SKM-1 (cell line): ENCODE measurements at regions not wholly inside any gene's neighbourhood (a gene's known extent, or its start where the extent isn't known, plus 50 kb on each side); places are given as distances from the start of the nearest gene placed in this dataset.
"Not testable (repeated sequence)": the region's sequence is repeated elsewhere in the genome, so short reads cannot be mapped to it uniquely, and the experiment has no call there.

ENCODE experiments used
- DNase-seq: peaks from one replicate; lab custom pipeline; 2025; ENCODE audit not compliant: unreplicated experiment; lab: John Stamatoyannopoulos, UW

DNA sequence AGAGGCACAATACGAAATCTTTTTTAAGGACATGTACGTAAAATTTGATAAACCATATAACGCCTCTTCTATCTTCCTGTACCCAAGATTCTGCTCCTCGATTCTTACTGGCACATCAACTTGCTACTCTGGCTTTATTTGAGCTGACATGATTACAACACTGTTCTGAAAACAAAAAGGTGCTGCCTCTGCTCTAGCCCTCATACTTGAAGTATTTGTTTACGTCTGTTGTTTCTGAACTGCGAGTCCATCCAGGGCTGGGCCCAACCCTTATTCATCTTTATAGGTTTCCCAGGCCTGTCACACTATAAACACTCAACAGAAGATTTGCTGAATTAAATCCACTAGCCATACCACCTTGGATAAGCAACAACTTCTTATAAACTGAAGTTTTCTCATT is 96.2 kb upstream of the SVIL start:
- no peak for DNase-seq

DNA sequence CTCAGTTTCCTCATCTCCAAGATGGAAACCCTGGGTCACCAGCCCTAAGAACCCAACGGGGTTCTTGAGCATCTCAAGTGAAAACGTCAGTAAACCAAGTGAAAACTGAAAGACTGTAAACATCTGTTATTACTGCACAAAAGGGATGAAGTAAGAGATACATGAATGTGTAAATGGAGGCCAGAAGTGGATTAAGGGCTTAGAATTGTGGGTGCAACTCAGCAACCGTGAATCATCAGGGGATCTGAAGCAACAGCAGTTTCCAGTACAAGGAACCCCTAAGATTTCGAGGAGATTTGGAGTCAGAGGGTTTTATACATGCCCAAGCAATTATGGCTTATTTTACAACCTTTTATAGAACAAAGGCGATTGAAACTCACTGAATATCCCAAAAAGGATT is 95.7 kb upstream of the SVIL start:
- no peak for DNase-seq

DNA sequence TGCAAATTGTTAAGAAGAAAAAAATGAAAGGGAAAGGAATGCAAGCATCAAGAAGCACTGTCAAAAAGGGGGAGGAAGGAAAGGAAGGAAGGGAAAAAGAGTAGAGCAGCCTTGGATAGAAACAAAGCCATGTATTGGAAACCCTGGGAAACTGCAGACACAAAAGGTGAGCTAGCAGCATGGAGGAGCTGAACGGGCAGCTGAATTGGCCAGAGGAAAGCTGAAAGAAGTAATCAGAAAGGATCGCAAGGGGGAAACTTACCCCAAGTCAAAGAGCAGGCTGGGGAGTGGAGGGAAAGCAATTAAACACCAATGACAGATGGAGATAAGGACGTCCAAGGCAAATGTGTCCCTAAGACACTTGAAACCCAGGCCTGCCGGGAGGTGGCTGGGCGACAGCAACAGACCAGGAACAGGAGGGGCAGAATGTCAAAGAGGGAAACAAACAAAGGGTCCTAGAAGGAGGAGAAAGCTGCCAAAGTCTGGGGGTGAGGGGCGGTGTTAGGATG is 93.8 kb upstream of the SVIL start:
- DNase-seq, result no peak

DNA sequence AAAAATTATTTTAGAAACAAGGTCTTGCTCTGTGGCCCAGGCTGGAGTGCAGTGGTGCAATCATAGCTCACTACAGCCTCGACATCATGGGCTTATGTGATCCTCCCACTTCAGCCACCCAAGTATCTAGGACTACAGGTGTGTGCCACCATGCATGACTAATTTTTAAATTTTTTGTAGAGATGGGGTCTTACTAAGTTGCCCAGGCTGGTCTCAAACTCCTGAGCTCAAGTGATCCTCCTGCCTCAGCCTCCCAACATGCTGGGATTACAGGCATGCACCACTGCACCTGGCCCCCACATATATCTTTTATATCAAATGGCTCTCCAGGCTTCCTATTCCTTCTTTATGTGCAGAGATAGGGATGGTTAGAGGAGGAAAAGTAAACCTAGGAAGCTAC is 91.2 kb upstream of the SVIL start:
- DNase-seq, result not testable (repeated sequence)

DNA sequence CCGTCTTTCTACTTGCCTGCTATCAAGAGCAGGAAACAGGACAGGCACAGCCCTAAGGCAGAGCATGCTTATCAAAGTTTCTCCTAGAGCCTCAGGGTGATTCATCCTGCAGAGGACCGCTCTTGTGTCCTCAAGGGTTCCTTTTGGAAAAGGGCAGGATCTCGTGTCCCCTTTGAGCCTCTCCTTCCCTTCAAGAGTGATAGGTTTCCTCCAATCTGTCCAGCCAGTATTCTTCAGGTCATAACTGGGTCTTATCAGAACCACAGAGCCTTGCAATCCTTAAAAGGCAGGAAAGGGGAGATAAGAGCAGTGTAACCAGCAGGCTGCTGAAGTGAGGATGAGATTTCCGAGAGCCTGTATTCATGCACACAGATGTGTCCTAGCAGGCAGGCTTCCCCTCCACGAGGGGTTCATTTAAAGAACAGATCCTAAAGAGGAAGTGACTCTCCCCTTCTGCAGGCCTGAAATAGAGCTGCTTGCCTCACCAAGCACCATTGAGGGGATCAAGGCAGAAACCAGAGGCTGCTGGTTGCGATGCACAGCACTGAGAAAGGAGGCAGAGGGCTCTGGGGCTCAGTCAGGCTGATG is 90.5 kb upstream of the SVIL start:
- DNase-seq, result peak; percentile 16

DNA sequence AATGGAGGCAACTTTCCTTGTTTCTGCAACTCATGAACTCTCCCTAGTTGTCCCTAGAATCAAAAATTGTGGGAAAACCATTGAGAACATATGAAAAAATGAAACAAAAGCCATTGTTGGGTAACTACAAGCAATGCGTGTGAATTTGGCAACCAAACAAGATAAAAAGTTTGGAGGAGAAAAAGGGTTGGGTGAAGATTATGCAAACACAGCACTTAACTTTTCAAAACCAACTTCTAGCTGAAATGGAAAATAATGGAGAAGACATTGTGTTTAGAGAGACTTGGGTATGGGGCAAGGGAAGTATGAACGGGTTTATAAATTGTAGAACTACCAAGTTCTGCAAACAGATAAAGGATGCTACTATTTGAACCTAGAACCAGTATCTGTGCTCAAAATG is 89.0 kb upstream of the SVIL start:
- no peak for DNase-seq

DNA sequence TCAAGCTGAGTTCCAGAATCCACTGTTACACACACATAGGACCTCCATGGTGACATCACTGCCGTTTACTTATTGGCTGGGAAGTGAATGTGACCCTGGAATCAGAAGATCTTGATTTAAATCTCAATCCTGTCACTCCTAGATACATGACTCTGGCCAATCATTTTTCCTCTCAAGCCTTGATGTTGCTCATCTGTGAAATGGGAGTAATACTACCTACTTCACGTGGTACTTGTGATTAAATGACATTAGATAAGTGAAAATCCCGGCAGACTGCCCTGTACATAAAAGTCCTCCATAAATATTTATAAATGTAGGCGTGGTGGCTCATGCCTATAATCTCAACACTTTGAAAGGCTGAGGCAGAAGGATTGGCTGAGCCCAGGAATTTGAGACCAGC is 88.0 kb upstream of the SVIL start:
- DNase-seq, result no peak

DNA sequence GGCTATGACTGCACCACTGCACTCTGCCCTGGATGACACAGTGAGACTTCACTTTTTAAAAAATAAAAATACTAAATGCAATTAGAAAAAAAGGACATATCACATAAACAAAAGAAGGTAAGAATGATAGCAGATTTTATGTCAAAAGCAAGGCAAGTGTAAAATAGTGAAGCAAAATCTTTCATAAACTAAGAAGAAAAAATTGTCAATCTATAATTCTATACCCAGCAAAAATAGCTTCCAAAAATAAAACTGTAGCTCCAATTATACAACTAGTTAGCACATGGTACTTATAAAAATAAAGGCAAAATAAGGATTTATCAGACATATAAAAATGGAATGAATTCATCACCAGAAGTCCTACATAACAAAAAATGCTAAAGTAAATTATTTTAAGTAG is 85.4 kb upstream of the SVIL start:
- no peak for DNase-seq

DNA sequence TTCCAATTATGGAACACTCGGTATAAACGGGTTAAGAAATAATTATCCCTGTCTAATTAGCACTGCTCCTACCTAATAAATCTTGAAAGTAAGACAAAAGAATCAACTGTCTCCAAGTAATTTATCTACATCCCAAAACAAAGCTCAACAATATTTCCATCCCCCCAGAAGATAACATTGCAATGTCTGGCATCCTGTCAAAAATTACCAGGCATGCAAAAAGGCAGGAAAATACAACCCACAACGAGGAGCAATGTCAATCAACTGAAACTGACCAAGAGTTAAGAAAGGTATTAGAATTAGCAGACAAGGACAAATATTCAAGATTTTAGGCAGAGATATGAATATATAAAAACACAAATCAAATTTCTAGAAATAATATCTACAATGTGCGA is 84.5 kb upstream of the SVIL start:
- DNase-seq, result no peak

DNA sequence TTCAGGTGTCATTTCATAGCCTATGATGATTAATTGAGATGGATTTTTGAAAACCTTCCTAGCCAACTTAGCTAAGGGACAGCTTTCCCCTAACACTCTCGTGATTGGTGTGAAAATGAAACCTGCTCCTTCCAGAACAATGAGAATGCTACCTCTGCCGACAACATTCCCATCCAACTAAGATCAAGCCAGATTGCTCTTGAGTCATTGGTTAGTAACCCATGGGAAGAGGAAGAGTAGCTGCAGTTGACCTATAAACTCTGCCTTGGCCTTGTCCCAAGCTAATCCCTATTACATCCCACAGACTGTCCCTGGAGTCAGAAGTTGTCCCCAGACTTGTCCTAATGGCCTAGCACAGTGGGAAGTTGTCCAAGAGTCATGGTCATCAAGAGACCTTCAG is 80.5 kb upstream of the SVIL start:
- no peak for DNase-seq

DNA sequence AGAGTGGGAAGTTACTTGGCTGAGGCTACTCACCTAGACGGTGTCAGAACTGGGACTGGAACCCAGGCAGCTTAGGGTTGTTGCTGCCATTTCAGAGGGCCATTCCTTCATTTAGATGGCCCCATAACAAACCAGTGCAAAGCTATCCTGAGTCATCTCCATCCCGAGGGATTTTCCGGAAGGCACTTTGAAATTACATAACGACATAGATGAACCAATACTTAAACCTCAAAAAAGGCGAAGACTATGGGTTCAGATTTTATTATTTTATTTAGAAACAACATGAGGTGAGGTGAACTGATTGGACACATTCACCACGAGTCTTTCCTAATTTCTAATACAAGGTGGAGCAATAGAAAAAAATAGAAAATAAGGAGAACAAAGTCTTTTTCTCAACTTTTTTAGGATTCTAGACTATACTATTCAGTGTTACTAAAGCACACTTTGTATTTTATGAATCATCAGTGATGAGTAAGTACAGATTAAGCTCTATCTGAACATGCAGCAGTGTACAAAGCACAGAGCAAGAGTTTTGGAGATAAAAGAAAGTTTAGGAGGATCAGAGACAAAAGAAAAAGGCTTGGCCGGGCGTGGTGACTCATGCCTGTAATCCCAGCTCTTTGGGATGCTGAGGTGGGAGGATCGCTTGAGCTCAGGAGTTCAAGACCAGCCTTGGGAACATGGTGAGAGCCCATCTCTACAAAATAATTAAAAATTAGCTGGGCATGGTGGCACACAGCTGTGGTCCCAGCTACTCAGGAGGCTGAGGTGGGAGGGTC is 79.5 kb upstream of the SVIL start:
- DNase-seq, result no peak

DNA sequence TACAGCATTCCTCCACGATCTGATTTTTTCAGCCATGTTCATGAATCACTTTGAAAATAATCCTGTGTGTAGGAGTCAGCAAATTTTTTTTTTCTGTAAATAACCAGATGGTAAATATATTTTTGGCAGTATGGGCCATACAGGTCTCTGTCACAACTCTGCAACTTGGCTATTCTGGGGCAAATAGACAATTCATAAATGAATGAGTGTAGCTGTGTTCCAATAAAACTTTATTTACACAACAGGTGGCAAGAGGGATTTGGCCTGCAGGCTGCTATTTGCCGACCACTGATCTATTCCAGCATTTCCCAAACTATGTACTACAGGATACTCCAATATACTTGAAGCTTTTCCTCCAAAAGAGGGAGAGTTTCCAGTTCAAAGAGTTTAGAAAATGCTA is 78.7 kb upstream of the SVIL start:
- DNase-seq, result no peak

DNA sequence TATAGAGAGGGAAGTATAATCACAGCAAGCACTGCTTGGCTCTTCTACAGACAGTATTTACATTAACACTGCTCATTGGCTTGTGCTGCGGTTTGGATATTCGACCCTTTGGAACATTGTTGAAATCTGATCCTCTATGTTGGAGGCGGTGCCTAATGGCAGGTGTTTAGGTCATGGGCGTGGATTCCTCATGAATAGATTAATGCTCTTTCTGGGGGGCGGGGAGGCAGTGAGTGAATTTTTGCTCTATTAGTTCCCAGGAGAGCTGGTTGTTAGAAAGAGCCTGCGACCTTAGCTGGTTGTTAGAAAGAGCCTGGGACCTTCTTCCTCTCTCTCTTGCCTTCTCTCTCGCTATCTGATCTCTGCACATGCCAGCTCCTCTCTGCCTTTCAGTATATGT is 77.3 kb upstream of the SVIL start:
- DNase-seq, result no peak

DNA sequence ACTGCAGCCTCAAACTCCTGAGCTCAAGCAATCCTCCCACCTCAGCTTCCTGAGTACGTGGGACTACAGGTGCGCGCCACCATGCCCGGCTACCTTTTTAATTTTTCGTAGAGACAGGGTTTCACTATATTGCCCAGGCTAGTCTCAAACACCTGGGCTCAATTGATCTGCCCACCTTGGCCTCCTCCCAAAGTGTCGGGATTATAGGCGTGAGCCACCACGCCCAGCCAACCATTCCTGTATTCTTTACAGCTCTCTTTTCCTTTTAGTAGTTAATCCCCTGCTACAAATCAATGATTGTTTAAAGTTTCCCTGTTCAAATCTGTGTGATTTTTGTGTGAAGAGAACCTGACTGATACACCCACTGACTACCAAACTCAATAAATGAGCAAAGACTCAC is 75.4 kb upstream of the SVIL start:
- no peak for DNase-seq

DNA sequence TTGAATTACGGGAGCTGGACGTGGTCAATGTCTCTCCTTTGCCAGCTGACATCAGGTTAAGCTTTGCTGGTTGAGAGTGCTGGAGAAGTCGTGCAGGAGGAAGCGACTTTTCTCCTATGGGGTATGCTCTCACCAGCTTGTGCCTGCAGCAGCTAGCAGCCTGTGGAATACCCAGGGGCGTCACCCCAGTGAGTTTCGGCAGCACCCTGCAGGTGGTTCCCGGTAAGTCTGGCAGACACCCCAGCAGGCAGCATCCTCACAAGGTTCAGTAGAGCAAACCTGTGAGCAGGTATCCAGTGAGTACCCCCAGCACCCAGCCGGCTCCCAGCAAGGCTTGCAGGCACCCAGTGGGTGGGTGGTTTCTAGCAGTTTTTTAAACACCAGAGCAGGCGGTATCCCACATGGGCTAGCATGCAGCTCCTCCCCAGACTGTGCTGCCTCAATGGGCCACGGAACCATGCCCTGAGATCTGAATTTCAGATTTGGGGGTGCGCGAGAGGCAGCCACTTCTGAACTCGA is 74.8 kb upstream of the SVIL start:
- DNase-seq, result no peak

DNA sequence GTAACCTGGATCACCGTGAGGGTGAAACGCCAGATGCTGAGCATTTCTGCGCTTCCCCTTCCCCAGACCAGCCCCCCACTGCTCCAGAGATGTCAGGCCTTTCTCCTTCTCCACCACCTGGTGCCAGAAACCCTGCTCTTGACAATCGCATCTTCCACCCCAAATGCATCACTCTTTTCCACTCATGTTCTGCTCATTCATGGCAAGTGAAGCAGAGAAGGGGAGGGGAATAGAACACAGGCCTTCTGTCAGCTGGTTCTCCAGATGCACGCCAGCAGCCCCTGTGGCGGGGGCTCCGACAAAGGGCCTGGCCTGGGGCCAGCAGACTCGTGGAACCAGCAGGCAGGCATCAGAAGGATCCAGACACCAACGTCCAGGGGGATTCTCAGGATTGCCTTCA is 68.5 kb upstream of the SVIL start:
- DNase-seq, result no peak

DNA sequence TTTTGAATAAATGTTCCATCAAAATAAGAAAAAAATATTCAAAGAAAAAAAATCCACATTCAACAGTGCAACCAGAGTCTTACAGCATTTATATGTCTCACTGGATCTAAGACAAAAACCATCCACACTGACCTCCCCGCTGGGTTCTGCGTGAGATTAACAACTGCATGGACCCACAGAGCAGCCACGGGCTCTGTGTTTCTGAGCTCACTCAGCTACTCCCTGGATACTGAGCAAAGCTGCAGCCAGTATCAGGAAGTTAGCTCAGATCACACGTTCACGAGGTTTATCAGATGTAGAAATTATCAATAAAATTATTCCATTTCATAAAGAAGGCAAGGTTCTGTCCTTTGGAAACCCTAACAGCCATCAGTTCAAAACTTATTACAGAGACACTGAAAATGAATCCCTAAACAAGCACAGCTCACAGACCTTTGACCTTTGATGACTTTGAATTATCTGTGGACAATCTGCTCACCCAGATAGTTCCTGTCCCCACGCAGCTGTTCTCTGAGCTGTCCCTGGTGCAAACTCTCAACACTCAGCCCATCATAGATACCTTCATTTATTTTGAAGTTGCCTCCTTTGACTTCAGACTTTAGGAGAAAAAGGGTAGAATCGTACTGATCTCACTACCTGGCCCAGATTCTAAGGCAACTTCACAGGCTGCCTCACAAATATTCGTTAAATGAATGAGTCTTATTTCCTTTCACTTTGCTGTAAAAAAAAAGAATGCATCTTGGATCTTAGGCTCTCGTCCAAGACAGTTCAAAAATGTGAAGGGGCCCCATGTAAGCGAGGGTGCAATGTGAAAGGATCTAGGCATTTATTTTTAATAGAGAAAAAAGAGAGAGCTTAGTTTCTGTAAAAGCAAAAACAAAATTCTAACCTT is 67.7 kb upstream of the SVIL start:
- DNase-seq, result no peak

DNA sequence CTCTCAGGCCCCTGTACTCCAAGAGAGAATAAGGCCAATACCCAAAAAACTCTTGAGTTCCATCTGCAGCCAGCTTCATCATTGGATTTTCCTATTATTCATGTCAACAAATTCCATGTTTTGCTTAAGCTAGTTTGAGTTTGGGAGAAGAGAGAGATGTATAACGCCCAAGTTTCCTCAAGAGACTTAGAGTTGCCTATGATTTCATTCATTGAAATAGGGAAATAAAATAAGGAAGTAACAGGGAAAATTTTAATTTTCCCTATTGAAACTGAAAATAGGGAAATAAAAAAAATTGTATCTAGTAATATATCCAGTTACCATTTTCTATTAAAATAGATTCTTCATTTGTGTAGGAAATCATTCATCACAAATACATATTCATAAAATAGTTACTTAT is 66.5 kb upstream of the SVIL start:
- no peak for DNase-seq

DNA sequence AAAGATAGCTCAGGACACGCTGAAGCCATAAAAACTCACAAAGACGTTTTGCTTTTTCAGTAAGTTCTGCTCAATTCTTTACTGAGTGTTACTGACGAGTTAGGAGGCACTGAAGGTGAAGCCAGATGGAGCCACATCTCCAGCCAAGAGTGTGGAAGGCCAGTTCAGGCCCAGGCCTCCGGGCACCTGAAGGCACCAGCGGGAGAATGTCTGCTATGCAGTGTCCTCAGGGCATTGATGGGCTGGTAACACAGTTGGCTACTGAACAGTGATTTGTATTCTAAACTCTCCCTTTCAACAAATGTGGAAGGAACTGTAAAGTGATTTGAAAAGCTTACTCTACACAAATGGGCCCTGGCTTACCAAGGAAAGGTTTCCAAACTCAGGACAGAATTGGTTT is 64.8 kb upstream of the SVIL start:
- no peak for DNase-seq

DNA sequence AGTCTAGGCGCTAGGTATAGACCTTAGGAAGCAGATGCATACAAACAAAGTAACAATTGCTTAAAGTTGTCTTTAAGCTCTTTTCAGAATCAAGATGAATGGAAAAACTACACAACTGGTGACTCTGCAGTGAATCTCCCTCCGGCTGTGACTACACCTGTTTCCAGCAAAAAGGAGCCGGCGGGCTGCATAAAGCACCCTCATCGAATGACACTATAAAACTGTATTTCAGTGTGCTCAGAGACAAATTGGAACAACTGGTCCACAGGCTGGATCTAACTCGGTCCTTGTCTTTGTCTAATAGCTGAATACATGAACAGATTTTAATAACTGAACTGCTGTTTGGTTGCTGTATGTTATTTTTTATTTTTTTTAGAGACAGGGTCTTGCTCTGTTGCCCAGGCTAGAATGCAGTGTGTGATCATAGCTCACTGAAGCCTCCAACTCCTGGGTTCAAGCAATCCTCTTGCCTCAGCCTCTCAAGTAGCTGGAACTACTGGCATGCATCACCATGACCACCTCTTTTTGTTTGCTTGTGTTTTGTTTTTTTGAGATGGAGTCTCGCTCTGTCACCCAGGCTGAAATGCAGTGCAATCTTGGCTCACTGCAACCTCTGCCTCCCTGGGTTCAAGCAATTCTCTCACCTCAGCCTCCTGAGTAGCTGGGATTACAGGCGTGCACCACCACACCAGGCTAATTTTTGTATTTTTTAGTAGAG is 64.2 kb upstream of the SVIL start:
- DNase-seq, result no peak

DNA sequence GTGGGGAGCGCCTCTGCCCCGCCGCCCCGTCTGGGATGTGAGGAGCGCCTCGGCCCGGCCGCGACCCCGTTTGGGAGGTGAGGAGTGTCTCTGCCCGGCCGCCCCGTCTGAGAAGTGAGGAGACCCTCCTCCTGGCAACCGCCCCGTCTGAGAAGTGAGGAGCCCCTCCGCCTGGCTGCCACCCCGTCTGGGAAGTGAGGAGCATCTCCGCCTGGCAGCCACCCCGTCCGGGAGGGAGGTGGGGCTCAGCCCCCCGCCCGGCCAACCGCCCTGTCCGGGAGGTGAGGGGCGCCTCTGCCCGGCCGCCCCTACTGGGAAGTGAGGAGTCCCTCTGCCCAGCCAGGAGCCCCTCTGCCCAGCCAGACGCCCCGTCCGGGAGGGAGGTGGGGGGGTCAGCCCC is 61.8 kb upstream of the SVIL start:
- not testable (repeated sequence) for DNase-seq
